OCI-LY1 (cell line): ENCODE measurements at regions not wholly inside any gene's neighbourhood (a gene's known extent, or its start where the extent isn't known, plus 50 kb on each side); places are given as distances from the start of the nearest gene placed in this dataset.
A peak's percentile ranks its signal among the peaks of the same experiment; 100 is the strongest.

ENCODE experiments used
- H2AFZ ChIP-seq: fragments of 200-600 bp; sonication (generic), shearing (Covaris generic); 2 replicates; pipeline ENCODE4 v1.6.0; 2014; ENCODE audit warnings: antibody characterized with exemption, mild to moderate bottlenecking, low read length
- H3F3A ChIP-seq: fragments of 200-600 bp; sonication (generic), shearing (Covaris generic); 2 replicates; pipeline ENCODE4 v1.6.0; 2014; ENCODE audit warnings: mild to moderate bottlenecking, antibody characterized with exemption, low read length, moderate library complexity; ENCODE audit not compliant: insufficient read depth
- H3K27ac ChIP-seq: fragments of 200-600 bp; sonication (generic); 2 replicates; pipeline ENCODE4 v1.5.1; 2014; ENCODE audit warnings: low read length, mixed run types, mild to moderate bottlenecking, low read depth; ENCODE audit not compliant: poor library complexity, severe bottlenecking
- H3K27me3 ChIP-seq: fragments of 200-600 bp; sonication (generic); 2 replicates; pipeline ENCODE4 v1.6.0; 2014; ENCODE audit warnings: antibody characterized with exemption, mild to moderate bottlenecking, low read length, moderate library complexity; ENCODE audit not compliant: insufficient read depth
- H3K36me3 ChIP-seq: fragments of 200-600 bp; sonication (generic); 2 replicates; pipeline ENCODE4 v1.6.1; 2014; ENCODE audit warnings: mild to moderate bottlenecking, antibody characterized with exemption, low read length, moderate library complexity, mixed read lengths; ENCODE audit not compliant: insufficient read depth
- H3K4me1 ChIP-seq: fragments of 200-600 bp; sonication (generic); 2 replicates; pipeline ENCODE4 v1.5.1; 2014; ENCODE audit warnings: mild to moderate bottlenecking, low read length, moderate library complexity; ENCODE audit not compliant: insufficient read depth, severe bottlenecking
- H3K4me2 ChIP-seq: fragments of 200-600 bp; sonication (generic), shearing (Covaris generic); 2 replicates; pipeline ENCODE4 v1.6.1; 2014; ENCODE audit warnings: low read length
- H3K4me3 ChIP-seq: fragments of 200-600 bp; sonication (generic); 2 replicates; pipeline ENCODE4 v1.5.1; 2014; ENCODE audit warnings: low read length, low read depth, mild to moderate bottlenecking, mixed read lengths; ENCODE audit not compliant: poor library complexity, severe bottlenecking
- H3K79me2 ChIP-seq: fragments of 200-600 bp; shearing (Covaris generic); 2 replicates; pipeline ENCODE4 v1.6.1; 2016; ENCODE audit warnings: mixed run types, low read length, mixed read lengths; ENCODE audit not compliant: insufficient read depth
- H3K9ac ChIP-seq: fragments of 200-600 bp; sonication (generic), shearing (Covaris generic); 2 replicates; pipeline ENCODE4 v1.6.1; 2014; ENCODE audit warnings: mild to moderate bottlenecking, low read length, mixed read lengths
- H3K9me2 ChIP-seq: fragments of 200-600 bp; sonication (generic), shearing (Covaris generic); 2 replicates; pipeline ENCODE4 v1.6.1; 2014; ENCODE audit warnings: low read depth, mild to moderate bottlenecking, low read length, mixed read lengths
- H3K9me3 ChIP-seq: fragments of 200-600 bp; shearing (Covaris generic); 2 replicates; pipeline ENCODE4 v1.6.1; 2014; ENCODE audit warnings: low read length, mixed read lengths
- H4K20me1 ChIP-seq: fragments of 200-600 bp; sonication (generic), shearing (Covaris generic); 2 replicates; pipeline ENCODE4 v1.6.0; 2016; ENCODE audit warnings: mild to moderate bottlenecking, low read length; ENCODE audit not compliant: insufficient read depth
- EZH2 ChIP-seq: fragments of 200-600 bp; sonication (generic), shearing (Covaris generic); IDR thresholded peaks from 2 replicates; pipeline ENCODE4 v1.8.0; 2017; ENCODE audit warnings: borderline replicate concordance, mixed run types, mild to moderate bottlenecking, antibody characterized with exemption, low read length, moderate library complexity, mixed read lengths
- TF ChIP-seq, protein P1 (sequence below): fragments of 200-600 bp; sonication (generic), shearing (Covaris generic); IDR thresholded peaks from 2 replicates; pipeline ENCODE4 v1.5.1; 2017; ENCODE audit warnings: mild to moderate bottlenecking, antibody characterized with exemption, low read length, moderate library complexity, mixed read lengths

DNA sequence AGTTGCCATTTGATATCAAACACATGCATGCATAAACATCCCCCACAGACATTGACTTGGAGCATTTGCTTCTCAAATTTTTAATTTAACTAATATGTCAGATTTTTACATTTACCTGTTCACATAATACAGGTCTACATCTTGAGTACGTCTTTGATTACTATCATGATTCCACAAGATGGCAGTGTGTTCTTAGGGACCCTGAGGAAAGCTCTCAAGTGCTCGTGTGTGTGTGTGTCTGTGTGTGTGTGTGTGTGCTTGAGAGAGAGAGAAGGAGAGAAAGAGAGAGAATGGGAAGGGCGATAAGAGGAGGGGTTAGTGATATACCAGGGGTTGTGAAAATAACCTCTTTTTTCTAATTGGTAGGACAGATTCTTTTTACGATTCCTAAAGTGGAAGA is 167.1 kb upstream of the OR4E1 start:
- Histone ChIP-seq H3K4me1 (no peaks in the 10 kb centered on the region), H3K36me3 (no peaks in the 10 kb centered on the region), H3K9ac (no peak overlapping the region), H3K4me3 (no peak overlapping the region), H3F3A (no peaks in the 10 kb centered on the region), H4K20me1 (no peaks in the 10 kb centered on the region), H3K9me2 (no peaks in the 10 kb centered on the region), H3K27ac (no peak overlapping the region), H3K4me2 (no peak overlapping the region), H3K79me2 (no peaks in the 10 kb centered on the region), H2AFZ (no peak overlapping the region), H3K27me3 (no peaks in the 10 kb centered on the region), H3K9me3 (no peaks in the 10 kb centered on the region)
- TF ChIP-seq, protein P1, sequence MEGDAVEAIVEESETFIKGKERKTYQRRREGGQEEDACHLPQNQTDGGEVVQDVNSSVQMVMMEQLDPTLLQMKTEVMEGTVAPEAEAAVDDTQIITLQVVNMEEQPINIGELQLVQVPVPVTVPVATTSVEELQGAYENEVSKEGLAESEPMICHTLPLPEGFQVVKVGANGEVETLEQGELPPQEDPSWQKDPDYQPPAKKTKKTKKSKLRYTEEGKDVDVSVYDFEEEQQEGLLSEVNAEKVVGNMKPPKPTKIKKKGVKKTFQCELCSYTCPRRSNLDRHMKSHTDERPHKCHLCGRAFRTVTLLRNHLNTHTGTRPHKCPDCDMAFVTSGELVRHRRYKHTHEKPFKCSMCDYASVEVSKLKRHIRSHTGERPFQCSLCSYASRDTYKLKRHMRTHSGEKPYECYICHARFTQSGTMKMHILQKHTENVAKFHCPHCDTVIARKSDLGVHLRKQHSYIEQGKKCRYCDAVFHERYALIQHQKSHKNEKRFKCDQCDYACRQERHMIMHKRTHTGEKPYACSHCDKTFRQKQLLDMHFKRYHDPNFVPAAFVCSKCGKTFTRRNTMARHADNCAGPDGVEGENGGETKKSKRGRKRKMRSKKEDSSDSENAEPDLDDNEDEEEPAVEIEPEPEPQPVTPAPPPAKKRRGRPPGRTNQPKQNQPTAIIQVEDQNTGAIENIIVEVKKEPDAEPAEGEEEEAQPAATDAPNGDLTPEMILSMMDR: peak; percentile 27; the same call in 1 of the 2 replicates
- TF ChIP-seq EZH2: no peak

DNA sequence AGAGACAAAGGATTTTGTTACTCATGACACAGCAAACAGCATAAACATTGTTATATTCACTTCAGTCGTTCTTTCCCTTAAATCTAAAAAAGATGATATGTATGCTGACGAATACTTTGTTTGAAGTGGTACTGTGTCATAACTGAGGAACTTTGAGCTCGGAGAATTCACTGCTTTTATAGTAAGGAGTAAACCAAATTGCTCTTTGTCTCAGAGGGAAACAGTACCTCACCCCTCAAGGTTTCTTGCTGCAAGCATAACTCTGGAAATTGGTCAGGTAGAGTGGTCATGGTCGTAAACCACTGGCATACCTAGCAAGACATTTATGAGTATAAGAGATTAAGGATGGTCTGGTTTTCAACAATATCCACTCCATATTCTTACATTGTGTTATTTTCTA is 160.2 kb upstream of the OR4E1 start:
- Histone ChIP-seq H3K4me1 (no peaks in the 10 kb centered on the region), H3K36me3 (no peaks in the 10 kb centered on the region), H3K27me3 (no peaks in the 10 kb centered on the region), H2AFZ (no peak overlapping the region), H3F3A (no peaks in the 10 kb centered on the region), H3K27ac (no peak overlapping the region), H3K9me3 (no peaks in the 10 kb centered on the region), H3K9me2 (no peaks in the 10 kb centered on the region), H4K20me1 (no peaks in the 10 kb centered on the region), H3K9ac (no peak overlapping the region), H3K79me2 (no peaks in the 10 kb centered on the region), H3K4me3 (no peak overlapping the region), H3K4me2 (no peak overlapping the region)
- TF ChIP-seq, protein P1: no peak
- no peak for TF ChIP-seq EZH2

DNA sequence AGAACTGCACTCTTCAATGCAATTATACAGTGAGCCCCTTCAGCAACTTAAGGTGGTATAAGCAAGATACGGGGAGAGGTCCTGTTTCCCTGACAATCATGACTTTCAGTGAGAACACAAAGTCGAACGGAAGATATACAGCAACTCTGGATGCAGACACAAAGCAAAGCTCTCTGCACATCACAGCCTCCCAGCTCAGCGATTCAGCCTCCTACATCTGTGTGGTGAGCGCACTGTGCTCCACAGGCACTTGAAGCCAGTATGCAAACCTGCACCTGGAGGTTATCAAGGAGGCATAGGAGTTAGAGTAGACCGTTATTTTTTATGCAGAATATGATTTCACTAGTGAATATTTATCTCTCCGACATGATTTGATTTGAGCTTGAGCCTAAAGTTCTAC is 152.2 kb upstream of the OR4E1 start:
- H3K4me2 ChIP-seq: no peak overlapping the region

DNA sequence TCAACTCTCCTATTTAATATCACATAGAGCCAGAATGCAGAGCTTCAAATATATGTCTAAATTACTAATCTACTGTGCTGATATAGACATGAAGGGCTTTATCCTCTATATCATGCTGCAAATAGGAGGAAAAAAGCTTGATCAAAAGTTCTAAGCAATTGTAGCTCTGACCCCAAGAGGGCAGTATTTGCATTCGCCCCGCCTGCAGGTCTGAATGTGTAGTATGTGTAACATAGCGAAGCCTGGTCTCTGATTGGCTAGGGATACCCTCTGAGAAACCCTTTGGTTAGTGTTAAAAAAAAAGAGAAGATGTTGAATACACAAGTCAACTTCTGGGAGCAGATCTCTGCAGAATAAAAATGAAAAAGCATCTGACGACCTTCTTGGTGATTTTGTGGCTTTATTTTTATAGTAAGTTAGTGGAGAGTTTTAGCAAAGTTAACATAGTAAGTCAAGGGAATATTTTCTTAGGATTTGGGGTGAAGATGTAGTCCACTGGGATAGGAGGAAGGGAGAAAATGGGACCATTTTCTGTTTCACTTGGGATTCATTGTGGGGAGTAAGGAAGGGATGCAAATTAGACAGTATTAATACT is 151.6 kb upstream of the OR4E1 start:
- no peaks in the 10 kb centered on the region for H3F3A ChIP-seq
- no peaks in the 10 kb centered on the region for H3K27me3 ChIP-seq
- no peak overlapping the region for H2AFZ ChIP-seq
- H3K27ac ChIP-seq: no peak overlapping the region
- H3K9me3 ChIP-seq: no peaks in the 10 kb centered on the region
- H3K9ac ChIP-seq: no peak overlapping the region
- TF ChIP-seq, protein P1: peak; percentile 68
- TF ChIP-seq EZH2: no peak
- no peak overlapping the region for H3K4me2 ChIP-seq
- H3K4me1 ChIP-seq: no peaks in the 10 kb centered on the region
- H3K9me2 ChIP-seq: no peaks in the 10 kb centered on the region
- no peaks in the 10 kb centered on the region for H4K20me1 ChIP-seq
- no peaks in the 10 kb centered on the region for H3K79me2 ChIP-seq
- no peaks in the 10 kb centered on the region for H3K36me3 ChIP-seq
- no peak overlapping the region for H3K4me3 ChIP-seq

More for the DNA sequence above, 152.2 kb upstream of the OR4E1 start:
- Histone ChIP-seq H3K79me2 (no peaks in the 10 kb centered on the region), H3K27ac (no peak overlapping the region), H3K9me2 (no peaks in the 10 kb centered on the region), H3K4me1 (no peaks in the 10 kb centered on the region), H3F3A (no peaks in the 10 kb centered on the region), H4K20me1 (no peaks in the 10 kb centered on the region), H3K36me3 (no peaks in the 10 kb centered on the region), H2AFZ (no peak overlapping the region), H3K9ac (no peak overlapping the region), H3K4me3 (no peak overlapping the region), H3K27me3 (no peaks in the 10 kb centered on the region), H3K9me3 (no peaks in the 10 kb centered on the region)
- no peak for TF ChIP-seq EZH2
